Glutamatergic neuron (in vitro differentiated cells): ENCODE measurements at regions not wholly inside any gene's neighbourhood (a gene's known extent, or its start where the extent isn't known, plus 50 kb on each side); places are given as distances from the start of the nearest gene placed in this dataset.

Source experiments
- DNase-seq: peaks from one replicate; pipeline ENCODE4 v3.0.0; 2022
- H3K27ac Mint-ChIP-seq: one replicate; pipeline ENCODE4 v1.8.0; 2020; ENCODE audit warnings: mild to moderate bottlenecking, mixed read lengths, inconsistent platforms; ENCODE audit not compliant: unreplicated experiment
- H3K27me3 Mint-ChIP-seq: one replicate; pipeline ENCODE4 v1.8.0; 2020; ENCODE audit warnings: mild to moderate bottlenecking, moderate library complexity, mixed read lengths, inconsistent platforms; ENCODE audit not compliant: unreplicated experiment
- H3K36me3 Mint-ChIP-seq: one replicate; pipeline ENCODE4 v1.8.0; 2020; ENCODE audit warnings: mild to moderate bottlenecking, mixed read lengths, inconsistent platforms; ENCODE audit not compliant: unreplicated experiment
- H3K4me1 Mint-ChIP-seq: one replicate; pipeline ENCODE4 v1.8.0; 2020; ENCODE audit warnings: mild to moderate bottlenecking, low read depth, mixed read lengths, inconsistent platforms; ENCODE audit not compliant: unreplicated experiment
- H3K4me3 Mint-ChIP-seq: one replicate; pipeline ENCODE4 v1.8.0; 2020; ENCODE audit warnings: mild to moderate bottlenecking, mixed read lengths, inconsistent platforms; ENCODE audit not compliant: unreplicated experiment
- H3K9me3 Mint-ChIP-seq: one replicate; pipeline ENCODE4 v1.8.0; 2020; ENCODE audit warnings: mild to moderate bottlenecking, moderate library complexity, mixed read lengths, inconsistent platforms; ENCODE audit not compliant: unreplicated experiment
- CTCF ChIP-seq: fragments of 200-600 bp; sonication (generic); IDR thresholded peaks from one replicate; pipeline ENCODE4 v1.5.0; 2021; ENCODE audit not compliant: partially characterized antibody, unreplicated experiment

- no peak for TF ChIP-seq CTCF
- Mint-ChIP-seq H3K27ac (no peak overlapping the region), H3K4me3 (no peak overlapping the region)
These were observed 139.3 kb upstream of the PHACTR1 start for GRCh38 chr6:12577124-12577850.

GRCh38 chr6:12578097-12578496, 138.5 kb upstream of the PHACTR1 start:
- Mint-ChIP-seq H3K36me3 (no peaks in the 10 kb centered on the region), H3K4me3 (no peak overlapping the region), H3K27ac (no peak overlapping the region), H3K4me1 (peaks cover 18% of the 10 kb centered on the region), H3K27me3 (no peaks in the 10 kb centered on the region), H3K9me3 (no peaks in the 10 kb centered on the region)
- TF ChIP-seq CTCF = no peak
- no peak for DNase-seq

More at GRCh38 chr6:12577124-12577850, 139.3 kb upstream of the PHACTR1 start:
- no peaks in the 10 kb centered on the region for H3K27me3 Mint-ChIP-seq
- H3K9me3 Mint-ChIP-seq = no peaks in the 10 kb centered on the region
- H3K4me1 Mint-ChIP-seq = peaks cover 15% of the 10 kb centered on the region
- H3K36me3 Mint-ChIP-seq = no peaks in the 10 kb centered on the region
- DNase-seq = no peak

GRCh38 chr6:12578751-12579150, 137.8 kb upstream of the PHACTR1 start:
- Mint-ChIP-seq H3K4me3 (no peak overlapping the region), H3K27ac (no peak overlapping the region), H3K9me3 (no peaks in the 10 kb centered on the region), H3K27me3 (no peaks in the 10 kb centered on the region), H3K36me3 (no peaks in the 10 kb centered on the region), H3K4me1 (peaks cover 14% of the 10 kb centered on the region)
- no peak for TF ChIP-seq CTCF
- no peak for DNase-seq

- DNase-seq = no peak
- Mint-ChIP-seq H3K27ac (no peak overlapping the region), H3K9me3 (no peaks in the 10 kb centered on the region), H3K36me3 (no peaks in the 10 kb centered on the region), H3K27me3 (no peaks in the 10 kb centered on the region), H3K4me3 (no peak overlapping the region), H3K4me1 (peaks cover 9% of the 10 kb centered on the region)
- TF ChIP-seq CTCF = no peak
These were observed 136.3 kb upstream of the PHACTR1 start for GRCh38 chr6:12580290-12580689.

- Mint-ChIP-seq H3K36me3 (no peaks in the 10 kb centered on the region), H3K27me3 (peaks cover 1% of the 10 kb centered on the region), H3K9me3 (no peaks in the 10 kb centered on the region), H3K4me3 (no peak overlapping the region), H3K4me1 (peaks cover 10% of the 10 kb centered on the region), H3K27ac (no peak overlapping the region)
- DNase-seq = no peak
- no peak for TF ChIP-seq CTCF
These were observed 134.0 kb upstream of the PHACTR1 start for GRCh38 chr6:12582421-12583110.
